Trophoblast cell (in vitro differentiated cells and primary cell): ENCODE measurements at regions not wholly inside any gene's neighbourhood (a gene's known extent, or its start where the extent isn't known, plus 50 kb on each side); places are given as distances from the start of the nearest gene placed in this dataset.

Experiments used
- DNase-seq, 2 donors: peaks; one replicate each; pipeline ENCODE4 v3.0.0-alpha.2; 2016
- H2AFZ ChIP-seq: 2 replicates; pipeline ENCODE4 v1.6.1; 2013; ENCODE audit warnings: low read length, moderate library complexity, mild to moderate bottlenecking; ENCODE audit not compliant: insufficient read depth, poor library complexity
- H2AK5ac ChIP-seq: 2 replicates; pipeline ENCODE4 v1.6.1; 2013; ENCODE audit warnings: mild to moderate bottlenecking, low read length
- H2BK120ac ChIP-seq: 2 replicates; pipeline ENCODE4 v1.6.1; 2013; ENCODE audit warnings: low read length, mild to moderate bottlenecking, moderate library complexity; ENCODE audit not compliant: insufficient read depth, poor library complexity
- H2BK12ac ChIP-seq: 2 replicates; pipeline ENCODE4 v1.6.1; 2013; ENCODE audit warnings: mild to moderate bottlenecking, low read length, moderate library complexity
- H2BK5ac ChIP-seq: 2 replicates; pipeline ENCODE4 v1.6.1; 2013; ENCODE audit warnings: low read length, low read depth, moderate library complexity, mild to moderate bottlenecking; ENCODE audit not compliant: poor library complexity
- H3K14ac ChIP-seq: 2 replicates; pipeline ENCODE4 v1.6.1; 2013; ENCODE audit warnings: mild to moderate bottlenecking, low read length
- H3K18ac ChIP-seq: 2 replicates; pipeline ENCODE4 v1.6.1; 2013; ENCODE audit warnings: mild to moderate bottlenecking, low read length
- H3K23ac ChIP-seq: 2 replicates; pipeline ENCODE4 v1.6.1; 2013; ENCODE audit warnings: low read length
- H3K27ac ChIP-seq: 2 replicates; pipeline ENCODE4 v1.5.1; 2013; ENCODE audit warnings: low read depth, mild to moderate bottlenecking, inconsistent platforms, low read length, moderate library complexity
- H3K27me3 ChIP-seq: 2 replicates; pipeline ENCODE4 v1.6.1; 2013; ENCODE audit warnings: inconsistent platforms, mild to moderate bottlenecking, low read length, moderate library complexity; ENCODE audit not compliant: insufficient read depth
- H3K36me3 ChIP-seq, 2 experiments: 1 replicate in 1 of 2; 2 replicates in 1 of 2; pipeline ENCODE4 v1.6.1; 2013; ENCODE audit warnings: low read length in 2 of 2, mild to moderate bottlenecking in 2 of 2, moderate library complexity in 1 of 2; ENCODE audit not compliant: insufficient read depth in 2 of 2, control insufficient read depth in 1 of 2
- H3K4ac ChIP-seq: 2 replicates; pipeline ENCODE4 v1.6.1; 2013; ENCODE audit warnings: low read depth, mild to moderate bottlenecking, low read length, moderate library complexity
- H3K4me1 ChIP-seq, 2 experiments: 1 replicate in 1 of 2; 2 replicates in 1 of 2; pipeline ENCODE4 v1.6.1; 2013; ENCODE audit warnings: low read length in 2 of 2, mild to moderate bottlenecking in 2 of 2, moderate library complexity in 1 of 2; ENCODE audit not compliant: insufficient read depth in 2 of 2, control insufficient read depth in 1 of 2
- H3K4me2 ChIP-seq: 2 replicates; pipeline ENCODE4 v1.6.1; 2013; ENCODE audit warnings: inconsistent platforms, mild to moderate bottlenecking, low read length, moderate library complexity
- H3K4me3 ChIP-seq: 2 replicates; pipeline ENCODE4 v1.5.1; 2013; ENCODE audit warnings: mild to moderate bottlenecking, low read depth, low read length, inconsistent platforms
- H3K79me1 ChIP-seq: one replicate; pipeline ENCODE4 v1.6.1; 2013; ENCODE audit warnings: low read length
- H3K79me2 ChIP-seq: 2 replicates; pipeline ENCODE4 v1.6.1; 2013; ENCODE audit warnings: low read length, mild to moderate bottlenecking; ENCODE audit not compliant: control insufficient read depth, insufficient read depth, poor library complexity
- H3K9ac ChIP-seq: 2 replicates; pipeline ENCODE4 v1.6.1; 2013; ENCODE audit warnings: mild to moderate bottlenecking, low read length
- H3K9me3 ChIP-seq: 2 replicates; pipeline ENCODE4 v1.6.1; 2013; ENCODE audit warnings: low read depth, mild to moderate bottlenecking, control low read depth, inconsistent platforms, low read length; ENCODE audit not compliant: insufficient read depth
- H4K12ac ChIP-seq: 2 replicates; pipeline ENCODE4 v1.6.1; 2013; ENCODE audit warnings: low read depth, mild to moderate bottlenecking, low read length, moderate library complexity
- H4K8ac ChIP-seq: 2 replicates; pipeline ENCODE4 v1.6.1; 2013; ENCODE audit warnings: low read depth, mild to moderate bottlenecking, low read length, moderate library complexity
- H4K91ac ChIP-seq: one replicate; pipeline ENCODE4 v1.6.1; 2013; ENCODE audit warnings: low read depth, mild to moderate bottlenecking, low read length, moderate library complexity
- WGBS: extraction: QIAGEN DNeasy Blood & Tissue Kit; methylation state at CpG from one replicate; pipeline ENCODE4 v1.1.7; 2013; ENCODE audit warnings: missing lambda C conversion rate; ENCODE audit not compliant: insufficient read length, insufficient coverage; ENCODE audit errors: extremely low coverage; 5-methylcytosine and 5-hydroxymethylcytosine counted together

- H3K4ac ChIP-seq: no peak overlapping the region
- no peaks in the 10 kb centered on the region for H3K36me3 ChIP-seq
- no peak overlapping the region for H2BK5ac ChIP-seq
- H2AFZ ChIP-seq: no peak overlapping the region
- H4K91ac ChIP-seq: no peak overlapping the region
- H2AK5ac ChIP-seq: no peak overlapping the region
- H2BK120ac ChIP-seq: no peak overlapping the region
- WGBS: no CpG with 5 or more reads among the region's 3 CpGs
- H3K4me1 ChIP-seq: no peaks in the 10 kb centered on the region
- no peaks in the 10 kb centered on the region for H3K27me3 ChIP-seq
- no peak overlapping the region for H3K23ac ChIP-seq
- DNase-seq: no peak
- H3K9me3 ChIP-seq: no peaks in the 10 kb centered on the region
- H3K27ac ChIP-seq: no peak overlapping the region
- H3K79me2 ChIP-seq: no peaks in the 10 kb centered on the region
- H3K9ac ChIP-seq: no peak overlapping the region
- H3K4me3 ChIP-seq: no peak overlapping the region
- no peak overlapping the region for H3K4me2 ChIP-seq
- H3K14ac ChIP-seq: no peak overlapping the region
- no peaks in the 10 kb centered on the region for H3K79me1 ChIP-seq
- no peak overlapping the region for H4K12ac ChIP-seq
- no peak overlapping the region for H2BK12ac ChIP-seq
- H3K18ac ChIP-seq: no peak overlapping the region
- no peak overlapping the region for H4K8ac ChIP-seq
Measured at GRCh38 chr6:1510239-1510638, 99.5 kb upstream of the FOXC1 start.

GRCh38 chr6:1513215-1513780 lies 96.4 kb upstream of the FOXC1 start:
- Histone ChIP-seq H4K91ac (no peak overlapping the region), H2BK120ac (no peak overlapping the region), H3K4me2 (no peak overlapping the region), H3K23ac (no peak overlapping the region), H2AFZ (no peak overlapping the region), H2AK5ac (no peak overlapping the region), H3K18ac (no peak overlapping the region), H3K4me3 (no peak overlapping the region), H4K8ac (no peak overlapping the region), H3K14ac (no peak overlapping the region), H3K27me3 (no peaks in the 10 kb centered on the region), H2BK12ac (no peak overlapping the region), H3K4ac (no peak overlapping the region), H3K79me1 (no peaks in the 10 kb centered on the region), H3K27ac (no peak overlapping the region), H3K9me3 (no peaks in the 10 kb centered on the region), H3K36me3 (no peaks in the 10 kb centered on the region), H2BK5ac (no peak overlapping the region), H4K12ac (no peak overlapping the region), H3K9ac (no peak overlapping the region), H3K4me1 (no peaks in the 10 kb centered on the region), H3K79me2 (no peaks in the 10 kb centered on the region)
- no peak for DNase-seq
- WGBS: no CpG with 5 or more reads among the region's 3 CpGs

- Histone ChIP-seq H3K27me3 (no peaks in the 10 kb centered on the region), H3K9ac (no peak overlapping the region)
- DNase-seq: no peak
Measured at GRCh38 chr6:1514078-1514477, 95.6 kb upstream of the FOXC1 start.

GRCh38 chr6:1515280-1515679 lies 94.4 kb upstream of the FOXC1 start:
- no peak overlapping the region for H3K18ac ChIP-seq
- no peak overlapping the region for H4K8ac ChIP-seq
- H3K14ac ChIP-seq: no peak overlapping the region
- H3K9me3 ChIP-seq: no peaks in the 10 kb centered on the region
- H3K23ac ChIP-seq: no peak overlapping the region
- no peaks in the 10 kb centered on the region for H3K4me1 ChIP-seq
- no peak overlapping the region for H3K27ac ChIP-seq
- H2BK5ac ChIP-seq: no peak overlapping the region
- no peaks in the 10 kb centered on the region for H3K36me3 ChIP-seq
- H2AK5ac ChIP-seq: no peak overlapping the region
- DNase-seq: peak in 1 of 2 donors; percentile 14
- no peak overlapping the region for H3K4me3 ChIP-seq
- no peaks in the 10 kb centered on the region for H3K79me1 ChIP-seq
- H4K12ac ChIP-seq: no peak overlapping the region
- H3K4me2 ChIP-seq: no peak overlapping the region
- no peak overlapping the region for H3K9ac ChIP-seq
- no CpG with 5 or more reads among the region's 31 CpGs for WGBS
- H4K91ac ChIP-seq: no peak overlapping the region
- no peak overlapping the region for H3K4ac ChIP-seq
- H2BK120ac ChIP-seq: no peak overlapping the region
- H3K79me2 ChIP-seq: no peaks in the 10 kb centered on the region
- H3K27me3 ChIP-seq: no peaks in the 10 kb centered on the region
- H2BK12ac ChIP-seq: no peak overlapping the region
- H2AFZ ChIP-seq: no peak overlapping the region

More at GRCh38 chr6:1514078-1514477, 95.6 kb upstream of the FOXC1 start:
- Histone ChIP-seq H3K4me1 (no peaks in the 10 kb centered on the region), H3K79me2 (no peaks in the 10 kb centered on the region), H2AK5ac (no peak overlapping the region), H2AFZ (no peak overlapping the region), H2BK5ac (no peak overlapping the region), H3K23ac (no peak overlapping the region), H2BK120ac (no peak overlapping the region), H3K79me1 (no peaks in the 10 kb centered on the region), H3K27ac (no peak overlapping the region), H3K18ac (no peak overlapping the region), H3K4me3 (no peak overlapping the region), H4K12ac (no peak overlapping the region), H3K4ac (no peak overlapping the region), H4K91ac (no peak overlapping the region), H3K4me2 (no peak overlapping the region), H2BK12ac (no peak overlapping the region), H3K9me3 (no peaks in the 10 kb centered on the region), H3K14ac (no peak overlapping the region), H4K8ac (no peak overlapping the region), H3K36me3 (no peaks in the 10 kb centered on the region)
- WGBS: no CpG with 5 or more reads among the region's 3 CpGs
